ENCODE measurements at regions not wholly inside any gene's neighbourhood (a gene's known extent, or its start where the extent isn't known, plus 50 kb on each side); places are given as distances from the start of the nearest gene placed in this dataset.

DNA sequence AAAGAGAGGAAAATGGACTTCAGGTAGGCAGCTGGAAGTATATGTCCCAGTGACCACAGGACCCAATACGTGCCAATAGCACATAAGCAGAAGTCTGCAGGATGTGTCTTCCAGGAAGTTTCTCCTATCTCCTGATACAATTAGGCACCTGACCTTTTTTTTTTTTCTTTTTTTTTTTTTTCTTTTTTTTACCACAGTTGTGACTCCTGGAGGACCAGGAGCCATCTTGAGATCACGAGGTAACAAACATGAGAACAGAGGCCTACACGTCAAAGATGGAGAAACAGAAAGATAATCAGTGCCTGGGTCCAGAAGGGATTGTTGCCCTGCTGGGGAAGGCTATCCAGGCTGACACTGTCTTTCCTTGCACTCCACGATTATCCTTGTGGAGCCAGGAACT lies 312.4 kb upstream of the NEBL start:
- no peak for DNase-seq (ENCODE audit: low read depth, low spot score)

DNA sequence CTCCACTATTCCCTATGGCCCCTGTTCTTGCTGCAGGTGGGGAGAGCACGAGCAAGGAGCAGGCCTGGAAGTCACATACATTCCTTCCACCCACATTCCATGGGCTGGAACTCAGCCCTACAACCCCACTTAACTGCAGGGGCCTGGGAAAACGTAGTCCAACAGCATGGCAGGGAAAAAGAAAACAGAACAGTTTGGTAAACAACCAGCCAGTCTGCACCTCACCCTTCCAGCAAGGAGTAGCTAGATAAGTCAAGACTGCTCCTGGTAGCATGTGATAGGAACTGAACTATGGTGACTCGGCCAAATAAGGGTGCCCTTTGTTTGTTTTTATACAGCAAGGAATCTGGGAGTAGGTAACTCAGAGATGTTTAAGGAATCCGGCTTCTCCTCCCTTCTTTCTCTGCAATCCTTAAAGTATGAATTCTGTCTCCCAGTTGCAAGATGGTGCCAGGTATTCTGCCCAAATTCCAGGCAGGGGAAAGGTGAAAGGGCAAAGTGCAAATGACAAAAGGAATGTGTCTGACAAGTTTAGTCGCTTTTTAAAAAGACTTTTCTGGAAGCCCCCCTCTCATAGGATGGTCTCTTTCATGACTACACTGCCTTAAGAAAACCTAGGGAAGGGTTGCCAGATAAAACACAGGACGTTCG lies 311.7 kb upstream of the NEBL start:
- peak; percentile 65 for DNase-seq (ENCODE audit: low read depth, low spot score)

DNA sequence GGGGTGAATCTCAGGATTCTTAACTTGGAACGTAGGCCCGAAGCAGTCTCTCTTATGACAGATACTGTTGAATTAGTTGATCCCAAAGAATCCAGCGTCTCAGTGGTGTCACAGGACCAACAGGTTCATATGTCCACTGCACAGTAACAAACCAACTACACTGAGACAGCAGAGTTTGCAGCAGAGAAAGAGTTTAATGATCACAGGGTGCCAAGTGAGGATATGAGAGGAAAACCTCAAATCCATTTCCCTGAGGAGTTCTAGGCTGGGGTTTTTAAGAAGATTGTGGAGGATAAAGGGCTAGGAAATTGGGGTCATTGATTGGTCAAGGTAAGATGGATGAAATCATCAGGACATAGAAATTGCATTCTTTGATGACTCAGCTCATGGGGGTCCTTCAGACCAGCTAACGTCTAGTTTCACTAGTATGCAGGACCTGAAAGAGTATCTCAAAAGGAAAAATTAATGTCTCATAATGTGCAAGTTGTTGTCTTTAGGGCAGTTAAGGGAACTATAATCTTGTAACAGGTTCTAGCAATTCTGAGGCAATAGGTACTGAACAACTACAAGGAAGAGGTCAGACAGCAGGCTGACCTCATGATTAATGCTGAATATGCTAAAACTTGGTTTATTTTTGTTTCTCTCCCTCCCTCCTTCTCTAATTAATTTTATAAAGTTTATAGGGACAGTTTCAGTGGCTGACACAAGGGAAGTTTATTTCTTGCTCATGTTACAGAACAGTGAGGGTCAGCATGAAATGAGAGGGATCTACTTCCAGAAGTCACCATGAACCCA lies 310.9 kb upstream of the NEBL start:
- DNase-seq (ENCODE audit: low read depth, low spot score), result no peak

DNA sequence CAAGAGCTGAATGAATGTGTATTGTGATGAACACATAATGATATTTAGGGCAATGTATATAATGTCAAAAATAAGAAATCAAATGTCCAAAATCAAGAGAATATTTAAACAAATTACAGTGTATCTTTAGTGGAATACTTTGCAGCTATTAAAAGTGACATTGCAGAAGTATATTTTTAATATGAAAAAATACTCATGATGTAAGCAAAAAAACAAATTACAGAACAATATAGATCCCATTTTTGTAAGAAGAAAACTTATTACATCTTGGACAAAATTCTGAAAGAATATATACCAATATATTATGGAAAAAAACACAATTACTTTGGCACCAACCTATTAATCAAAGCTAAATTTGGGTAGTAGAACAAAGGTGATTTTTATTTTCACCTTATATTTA lies 308.2 kb upstream of the NEBL start:
- no peak for DNase-seq (ENCODE audit: low read depth, low spot score)

DNA sequence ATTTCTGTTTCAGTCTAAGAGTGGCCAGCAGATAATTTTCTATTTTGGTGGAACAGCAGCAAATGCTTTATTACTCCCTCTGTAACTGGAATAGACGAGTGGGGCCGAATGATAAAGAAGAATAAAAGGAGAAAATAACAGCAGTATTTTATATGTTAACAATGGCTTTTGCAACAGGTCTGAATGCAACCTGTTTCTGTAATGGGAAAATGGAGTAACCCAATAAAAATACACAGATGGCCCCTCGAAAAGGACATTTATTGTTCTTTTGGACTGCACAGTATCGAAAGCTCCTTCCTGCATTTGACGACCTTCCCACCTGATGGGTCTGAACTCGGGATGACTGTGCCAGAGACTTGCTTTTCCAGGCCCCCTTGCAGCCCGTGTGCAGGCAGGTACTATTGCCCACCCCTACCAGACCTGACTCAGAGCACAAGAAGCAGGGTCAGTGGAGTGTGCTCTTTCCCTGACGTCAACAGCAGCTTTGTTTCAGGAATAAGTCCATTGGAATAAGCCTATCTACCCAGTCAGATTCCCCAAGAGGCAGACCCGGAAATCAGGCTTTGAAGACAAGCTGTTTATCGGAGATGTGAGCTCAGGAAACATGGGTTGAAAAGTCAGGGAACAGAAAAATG lies 306.5 kb upstream of the NEBL start:
- no peak for DNase-seq (ENCODE audit: low read depth, low spot score)

DNA sequence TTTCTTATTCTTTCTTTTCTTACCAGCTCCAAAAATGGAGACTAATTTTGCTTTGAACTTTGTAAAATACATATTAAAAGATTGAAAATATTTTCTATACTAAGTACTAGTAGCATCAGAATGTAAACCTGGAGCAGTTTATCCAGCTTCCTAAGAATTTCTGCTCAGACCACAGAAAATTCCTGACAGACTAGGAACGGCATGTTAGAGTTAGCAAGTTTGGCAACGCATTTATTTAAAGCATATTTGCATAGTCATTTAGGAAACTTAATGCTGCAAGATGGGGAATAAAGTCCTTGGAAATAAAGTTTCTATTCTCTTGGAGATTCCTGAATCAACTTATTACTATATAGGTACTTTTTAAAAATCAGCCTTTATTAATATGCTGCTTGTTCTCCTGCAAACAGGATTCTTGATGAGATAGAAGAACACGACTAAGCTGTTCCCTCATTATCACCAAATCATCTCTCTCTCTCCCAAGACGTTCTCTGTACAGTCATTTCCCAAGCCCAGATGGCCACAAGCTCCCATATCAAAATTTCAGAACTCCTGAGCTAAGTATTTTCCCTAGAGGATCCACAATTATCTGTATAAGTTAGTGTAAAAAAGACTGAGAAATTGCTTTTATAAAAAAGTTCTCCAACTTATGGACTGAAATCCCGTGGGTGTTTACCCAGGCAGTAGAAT lies 305.8 kb upstream of the NEBL start:
- peak; percentile 54 for DNase-seq (ENCODE audit: low read depth, low spot score)

DNA sequence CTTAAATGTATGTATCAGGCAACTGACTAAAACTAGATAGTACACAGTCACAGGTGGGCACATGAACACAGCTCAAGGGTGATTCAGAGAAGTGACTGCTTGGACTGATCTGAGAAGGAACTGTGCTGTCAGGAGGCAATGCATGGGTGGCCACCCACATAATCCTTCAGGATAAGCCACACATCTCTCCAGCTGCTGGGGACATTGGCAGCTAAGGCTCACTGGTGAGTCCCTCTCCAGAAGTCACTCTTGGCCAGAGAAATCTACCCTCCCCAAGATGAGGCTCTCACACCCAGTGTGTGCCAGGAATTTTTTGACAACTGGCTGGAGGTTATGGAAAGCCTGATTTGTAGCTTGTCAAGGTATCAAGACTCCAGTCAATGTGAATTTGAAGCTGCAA lies 302.4 kb upstream of the NEBL start:
- no peak for DNase-seq (ENCODE audit: low read depth, low spot score)

DNA sequence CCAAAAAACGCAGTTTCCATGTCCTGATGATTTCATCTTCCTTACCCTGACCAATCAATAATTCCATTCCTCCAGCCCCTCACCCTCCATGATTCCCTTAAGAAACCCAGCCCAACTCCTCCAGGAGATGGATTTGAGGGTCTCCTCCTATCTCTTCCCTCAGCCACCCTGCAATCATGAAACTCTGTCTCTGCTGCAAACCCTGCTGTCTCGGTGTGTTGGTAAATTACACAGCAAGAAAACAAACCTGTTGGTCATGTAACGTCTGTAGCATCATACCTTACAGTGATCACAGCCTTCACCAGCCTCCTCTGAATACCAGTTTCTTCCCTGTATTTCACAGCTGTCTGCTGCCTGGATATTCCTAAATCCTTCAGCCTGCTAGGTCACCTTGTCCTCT lies 300.7 kb upstream of the NEBL start:
- DNase-seq (ENCODE audit: low read depth, low spot score), result no peak

DNA sequence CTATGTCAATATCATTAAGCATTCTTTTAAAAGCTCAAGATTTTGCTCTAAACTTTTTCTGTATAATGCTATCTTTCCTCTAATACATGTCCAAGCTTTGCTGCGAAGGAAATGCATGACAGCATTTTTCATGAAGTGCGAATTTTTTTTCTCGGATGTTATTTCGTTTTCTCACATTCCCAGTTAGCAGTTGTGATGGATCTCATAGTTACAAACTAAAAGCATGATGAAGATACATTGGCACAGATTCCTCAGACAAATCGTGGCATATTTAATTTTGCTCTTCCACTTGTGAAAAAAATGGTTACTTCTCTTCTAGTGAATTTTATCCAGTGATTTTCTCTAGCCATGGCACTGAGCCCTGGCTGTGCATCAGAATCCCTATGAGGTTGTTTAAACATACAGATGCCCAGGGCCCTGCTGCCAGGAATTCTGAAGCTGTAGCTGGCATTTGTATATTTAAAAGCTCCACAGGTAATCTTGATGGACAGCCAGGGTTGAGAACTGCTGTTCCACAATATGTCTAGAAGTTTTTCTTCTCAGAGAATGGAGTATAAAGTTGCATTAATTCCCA lies 299.8 kb upstream of the NEBL start:
- DNase-seq (ENCODE audit: low read depth, low spot score), result no peak

DNA sequence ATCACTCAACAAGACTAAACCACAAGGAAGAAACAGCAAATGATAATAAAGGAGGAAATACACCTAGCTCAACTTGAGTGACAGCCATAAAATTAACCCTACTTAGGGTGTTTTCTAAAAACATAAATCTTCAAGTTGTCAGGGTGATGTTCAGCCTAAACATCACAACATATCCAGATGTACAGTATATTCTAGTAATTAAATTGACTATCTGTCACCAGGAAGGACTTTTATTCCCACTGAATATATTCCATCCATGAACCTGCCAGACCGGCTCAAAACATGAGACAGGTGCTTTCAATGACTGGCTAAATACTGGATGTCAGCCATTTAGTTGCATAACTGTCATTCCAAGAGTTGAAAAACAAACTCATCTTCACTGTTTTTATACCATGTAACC lies 298.1 kb upstream of the NEBL start:
- DNase-seq (ENCODE audit: low read depth, low spot score), result no peak

DNA sequence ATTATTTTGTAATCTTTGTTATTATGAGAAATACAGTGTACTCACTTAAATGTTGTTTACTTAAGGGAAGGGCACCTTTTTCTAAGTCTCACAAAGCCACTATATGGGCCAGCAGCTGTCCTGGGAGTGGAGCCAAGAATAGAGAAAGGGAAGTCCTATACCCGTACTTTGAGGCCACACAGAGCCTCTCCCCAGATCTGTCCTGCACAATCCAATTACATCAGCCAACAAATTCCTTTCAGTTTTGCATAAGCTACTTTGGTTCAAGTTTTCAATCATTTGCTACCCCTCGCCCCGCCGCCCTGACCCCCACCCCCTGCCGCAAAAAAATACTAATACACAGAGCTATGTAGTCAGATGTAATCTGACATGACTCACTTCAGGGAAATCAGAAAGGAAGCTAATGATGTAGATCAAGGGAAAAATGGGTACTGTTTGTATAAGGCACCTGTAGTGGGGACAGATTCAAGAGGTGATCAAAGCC lies 297.4 kb upstream of the NEBL start:
- DNase-seq (ENCODE audit: low read depth, low spot score), result peak; percentile 70

DNA sequence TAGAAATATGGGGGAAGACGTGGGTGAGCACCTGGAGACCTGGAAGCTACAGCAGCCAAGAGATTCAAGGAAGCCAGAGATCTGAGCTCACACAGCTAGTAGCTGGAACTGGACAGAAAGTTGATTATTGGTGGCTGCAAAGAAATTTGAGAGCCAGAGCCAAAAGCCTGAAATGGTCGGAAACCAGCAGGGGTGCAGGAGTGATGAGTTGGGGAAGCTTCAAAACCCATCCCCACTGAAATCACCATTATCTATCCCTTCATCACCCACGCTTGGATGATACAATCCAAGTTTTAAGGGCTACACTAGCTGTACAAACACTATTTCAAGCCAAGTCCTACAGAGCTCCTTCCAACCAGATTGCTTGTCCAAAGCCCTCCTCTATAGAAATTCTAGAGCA lies 296.1 kb upstream of the NEBL start:
- DNase-seq (ENCODE audit: low read depth, low spot score), result no peak

DNA sequence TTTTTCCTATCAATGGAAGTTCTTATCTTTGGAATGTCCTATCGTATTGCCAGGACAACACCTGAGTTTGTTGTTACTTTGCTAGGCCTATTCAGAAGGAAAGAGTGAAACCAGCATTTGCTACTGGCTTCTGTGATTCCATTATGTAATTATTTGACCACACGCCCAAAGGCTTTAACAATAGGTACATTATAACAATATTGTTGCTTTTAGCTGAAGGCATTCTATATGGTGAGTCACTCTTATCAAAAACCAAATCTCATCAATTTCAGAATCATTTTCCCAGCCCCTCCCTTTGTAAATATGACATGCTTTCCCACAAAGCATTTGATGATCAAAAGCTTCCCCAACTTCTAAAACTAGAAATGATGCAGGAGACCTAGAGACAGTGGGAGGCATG lies 294.4 kb upstream of the NEBL start:
- DNase-seq (ENCODE audit: low read depth, low spot score), result no peak

DNA sequence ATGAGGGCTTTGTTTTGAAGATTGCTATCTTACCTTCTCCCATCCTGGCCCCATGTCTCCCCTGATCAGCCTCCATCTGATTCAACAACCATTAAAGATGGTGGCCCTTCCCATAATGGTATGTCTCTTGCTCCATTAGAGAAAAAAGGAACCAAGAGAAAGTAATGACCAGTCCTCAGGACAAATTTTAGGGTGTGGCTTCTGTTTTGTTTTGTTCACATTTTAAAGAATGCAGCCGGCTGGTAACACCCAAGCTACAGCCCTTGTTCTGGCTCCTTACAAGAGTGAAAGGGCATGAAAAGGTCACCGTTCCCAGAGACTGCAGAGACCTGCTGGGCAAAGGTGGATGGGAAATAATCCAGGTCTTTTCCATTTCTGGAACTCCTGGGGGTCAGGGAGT lies 287.9 kb upstream of the NEBL start:
- DNase-seq (ENCODE audit: low read depth, low spot score), result no peak

DNA sequence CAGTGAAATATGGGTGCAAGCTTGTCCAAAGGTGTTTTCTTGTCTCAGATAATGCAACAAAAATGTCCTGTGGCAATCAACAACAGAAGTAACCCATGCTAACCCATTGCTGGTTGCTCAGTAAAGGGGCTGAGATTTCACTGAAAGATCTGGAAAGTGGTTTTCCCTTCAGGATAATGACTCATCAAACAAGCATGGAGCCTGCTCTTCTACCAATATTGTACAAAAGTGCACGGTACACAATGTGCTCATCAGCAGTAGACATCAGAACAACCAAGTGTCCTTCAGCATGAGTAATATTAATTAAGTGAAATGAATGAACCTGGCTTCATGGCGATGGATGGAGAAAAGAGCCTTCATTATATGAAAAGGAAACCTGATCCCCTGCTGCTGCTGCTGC lies 287.1 kb upstream of the NEBL start:
- peak; percentile 62 for DNase-seq (ENCODE audit: low read depth, low spot score)

DNA sequence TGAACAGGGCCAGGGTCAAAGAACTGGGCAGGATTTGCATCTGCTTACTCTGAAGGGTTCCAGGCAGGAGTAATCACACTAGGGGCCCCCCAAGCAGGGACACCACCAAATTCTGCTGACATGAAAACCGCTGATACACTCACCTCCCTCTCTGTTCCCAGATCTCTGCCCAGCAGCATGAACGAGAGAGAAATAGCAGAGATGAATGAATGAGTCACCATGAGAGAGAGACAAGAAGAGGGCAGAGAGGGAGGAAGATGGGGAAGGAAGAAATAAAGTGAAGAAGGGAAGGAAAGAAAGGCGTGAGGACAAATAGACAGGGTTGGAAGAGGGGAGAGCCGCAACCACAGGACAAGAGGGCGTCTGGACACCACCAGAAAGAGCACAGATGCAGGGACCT lies 285.9 kb upstream of the NEBL start:
- DNase-seq (ENCODE audit: low read depth, low spot score), result no peak

DNA sequence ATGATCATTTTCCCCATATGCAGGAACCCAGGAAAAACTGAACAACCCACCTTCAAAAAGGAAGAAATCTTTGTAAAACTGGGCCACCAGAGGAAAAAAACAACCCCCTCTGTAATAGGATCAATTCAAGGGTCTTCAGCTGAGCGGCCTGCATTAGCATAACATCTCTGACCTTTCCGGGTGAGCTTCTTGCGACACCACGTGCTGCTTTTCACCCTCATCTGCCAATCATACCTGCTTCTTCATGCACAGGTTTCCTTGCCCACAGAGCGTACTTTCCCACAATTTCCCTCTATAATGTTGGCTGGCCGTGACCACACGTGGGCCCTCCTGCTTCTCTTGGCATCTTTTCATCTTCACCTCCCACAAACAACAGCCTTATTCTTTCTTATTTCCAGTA lies 284.3 kb upstream of the NEBL start:
- peak; percentile 39 for DNase-seq (ENCODE audit: low read depth, low spot score)

DNA sequence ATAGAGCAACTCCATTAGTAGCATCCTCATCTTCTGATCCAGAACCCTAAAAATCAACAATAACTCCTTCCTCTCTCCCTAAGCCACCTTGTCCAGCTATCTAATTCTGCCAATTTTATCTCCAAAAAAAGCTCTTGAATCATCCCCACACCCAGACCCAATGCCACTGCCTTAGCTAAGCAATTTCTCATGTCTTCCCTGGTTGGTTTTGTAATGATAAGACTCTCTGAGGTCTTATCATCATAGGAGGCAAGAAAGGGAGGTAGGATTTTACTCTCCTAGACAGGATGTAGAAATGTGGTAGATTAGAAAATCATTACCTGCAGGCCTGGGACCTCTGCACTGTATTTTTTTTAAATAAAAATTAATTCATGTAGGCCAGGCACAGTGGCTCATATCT lies 283.5 kb upstream of the NEBL start:
- DNase-seq (ENCODE audit: low read depth, low spot score), result no peak

DNA sequence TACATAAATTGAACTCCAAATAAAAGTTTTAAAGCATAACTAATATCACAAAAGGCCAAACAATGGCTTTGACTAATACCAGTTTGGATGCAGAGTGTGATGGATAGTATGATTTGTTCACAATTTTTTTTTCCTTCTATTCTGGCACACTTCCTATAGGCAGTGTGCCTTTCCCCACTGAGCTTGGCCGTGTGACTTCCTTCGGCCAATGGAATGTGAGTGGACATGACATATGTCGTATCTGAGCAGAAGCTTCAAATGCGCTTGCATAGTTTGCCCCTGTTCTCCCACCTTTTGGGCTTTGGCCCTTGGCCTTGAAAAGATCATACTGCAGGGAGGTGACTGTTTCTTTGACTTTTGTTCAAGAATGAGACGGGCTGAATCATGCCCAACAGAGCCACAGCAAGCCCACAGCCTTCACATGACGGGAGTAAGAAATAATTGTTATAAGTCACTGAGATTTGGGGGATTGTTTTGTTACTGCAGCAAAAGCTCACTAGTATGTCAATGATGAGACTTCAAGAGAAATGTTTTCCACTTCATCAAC lies 279.9 kb upstream of the NEBL start:
- DNase-seq (ENCODE audit: low read depth, low spot score), result no peak

DNA sequence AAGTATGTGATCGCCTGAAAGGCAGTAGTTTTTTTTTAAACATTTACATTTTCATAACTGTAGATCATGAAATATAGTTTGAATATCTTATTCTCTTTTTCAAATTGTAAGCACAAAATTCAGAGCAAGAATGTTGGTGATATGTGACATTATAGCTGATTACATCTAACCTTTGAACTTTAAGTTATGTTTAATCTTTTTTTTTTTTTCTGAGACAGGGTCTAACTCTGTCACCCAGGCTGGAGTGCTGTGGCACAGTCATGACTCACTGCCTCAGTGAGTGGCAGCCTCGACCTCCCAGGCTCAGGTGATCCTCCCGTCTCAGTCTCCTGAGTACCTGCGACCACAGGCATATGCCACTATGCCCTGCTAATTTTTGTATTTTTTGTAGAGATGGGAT lies 278.7 kb upstream of the NEBL start:
- DNase-seq (ENCODE audit: low read depth, low spot score), result no peak

DNA sequence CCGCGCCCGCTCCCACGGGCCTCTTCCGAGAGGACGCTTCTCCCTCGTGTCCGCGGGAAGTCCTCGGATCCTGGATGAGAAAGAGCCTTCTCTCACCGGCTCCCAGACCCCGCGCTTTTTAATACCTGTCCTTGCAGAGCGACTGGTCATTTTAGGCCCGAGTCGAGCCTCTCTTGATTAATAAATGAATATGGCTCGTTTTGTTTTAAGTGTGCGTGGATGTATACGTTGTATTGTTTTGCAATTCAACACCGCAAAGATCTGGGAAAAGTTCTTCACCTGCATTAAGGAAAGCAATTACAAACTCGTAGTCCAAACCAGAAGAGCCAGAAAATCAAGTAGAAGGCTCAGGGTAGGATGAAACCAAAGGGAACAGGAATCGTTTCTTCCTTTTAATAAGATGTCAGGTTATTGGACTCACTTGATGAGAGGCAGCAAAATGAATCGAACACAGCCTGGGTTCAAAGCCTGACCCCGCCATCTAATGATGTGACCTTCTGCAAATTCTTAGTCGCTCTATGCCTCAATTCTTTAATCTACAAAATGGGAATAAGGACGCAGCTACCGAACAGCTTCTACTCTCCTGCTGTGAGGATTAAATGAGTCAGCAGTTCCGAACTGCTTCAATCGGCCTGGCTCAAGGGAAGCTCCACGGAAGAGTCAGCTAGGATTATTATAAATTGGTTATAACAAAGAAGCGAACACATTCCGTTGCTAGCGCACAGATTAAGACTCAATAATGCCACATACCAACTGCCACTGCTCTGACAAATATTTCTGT lies 277.8 kb upstream of the NEBL start:
- DNase-seq (ENCODE audit: low read depth, low spot score), result no peak
